ENCODE measurements at regions not wholly inside any gene's neighbourhood (a gene's known extent, or its start where the extent isn't known, plus 50 kb on each side); places are given as distances from the start of the nearest gene placed in this dataset.

DNA sequence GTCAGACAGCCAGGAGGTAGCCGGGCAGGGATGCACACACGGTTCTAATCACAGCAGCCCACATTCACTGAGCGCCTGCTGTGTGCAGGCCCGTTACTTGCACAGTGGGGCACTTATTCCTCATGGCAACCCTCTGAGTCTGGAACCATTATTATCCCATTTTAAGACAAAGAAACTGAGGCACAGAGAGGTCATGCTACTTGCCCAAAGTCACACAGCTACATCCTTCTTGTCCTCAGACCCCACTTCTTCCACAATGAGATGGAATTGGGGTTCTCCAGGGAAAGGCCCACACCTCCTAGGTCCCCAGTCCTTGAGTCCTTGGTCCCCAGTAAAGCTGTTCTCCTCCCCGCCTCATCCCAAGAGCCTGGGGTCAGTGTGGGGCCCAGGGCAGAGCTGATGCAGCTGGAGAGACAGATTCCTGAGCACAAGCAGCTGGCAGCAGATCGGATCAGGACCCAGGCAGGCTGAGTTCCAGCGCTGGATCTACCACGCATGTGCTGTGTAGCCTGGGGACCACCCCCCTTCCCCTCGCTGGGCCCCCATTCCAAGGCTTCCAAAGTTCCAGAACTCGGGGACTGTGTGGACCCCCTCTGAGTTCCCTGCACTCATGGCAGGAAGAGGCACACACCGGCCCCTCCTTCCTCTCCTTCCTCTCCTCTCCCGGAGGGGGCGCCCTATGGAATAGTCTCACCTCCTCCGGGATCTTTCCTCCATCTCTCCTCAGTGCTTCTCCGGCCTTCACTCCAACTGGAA, 393.4 kb downstream of the MATN1 start:
- TF ChIP-seq, protein P1, sequence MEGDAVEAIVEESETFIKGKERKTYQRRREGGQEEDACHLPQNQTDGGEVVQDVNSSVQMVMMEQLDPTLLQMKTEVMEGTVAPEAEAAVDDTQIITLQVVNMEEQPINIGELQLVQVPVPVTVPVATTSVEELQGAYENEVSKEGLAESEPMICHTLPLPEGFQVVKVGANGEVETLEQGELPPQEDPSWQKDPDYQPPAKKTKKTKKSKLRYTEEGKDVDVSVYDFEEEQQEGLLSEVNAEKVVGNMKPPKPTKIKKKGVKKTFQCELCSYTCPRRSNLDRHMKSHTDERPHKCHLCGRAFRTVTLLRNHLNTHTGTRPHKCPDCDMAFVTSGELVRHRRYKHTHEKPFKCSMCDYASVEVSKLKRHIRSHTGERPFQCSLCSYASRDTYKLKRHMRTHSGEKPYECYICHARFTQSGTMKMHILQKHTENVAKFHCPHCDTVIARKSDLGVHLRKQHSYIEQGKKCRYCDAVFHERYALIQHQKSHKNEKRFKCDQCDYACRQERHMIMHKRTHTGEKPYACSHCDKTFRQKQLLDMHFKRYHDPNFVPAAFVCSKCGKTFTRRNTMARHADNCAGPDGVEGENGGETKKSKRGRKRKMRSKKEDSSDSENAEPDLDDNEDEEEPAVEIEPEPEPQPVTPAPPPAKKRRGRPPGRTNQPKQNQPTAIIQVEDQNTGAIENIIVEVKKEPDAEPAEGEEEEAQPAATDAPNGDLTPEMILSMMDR (optimal IDR thresholded peaks at IDR 0.05 in 1 of 3, IDR thresholded peaks at IDR 0.05 in 1 of 3, conservative IDR thresholded peaks at IDR 0.05 in 1 of 3; ENCODE audit: extremely low read depth in 1 of 3, insufficient read depth in 2 of 3, low read length in 3 of 3) = no peak
- TF ChIP-seq EZH2 (IDR thresholded peaks at IDR 0.05; ENCODE audit: low read length) = no peak

Data from keratinocyte (primary cell).